ENCODE measurements at regions not wholly inside any gene's neighbourhood (a gene's known extent, or its start where the extent isn't known, plus 50 kb on each side); places are given as distances from the start of the nearest gene placed in this dataset.

DNA sequence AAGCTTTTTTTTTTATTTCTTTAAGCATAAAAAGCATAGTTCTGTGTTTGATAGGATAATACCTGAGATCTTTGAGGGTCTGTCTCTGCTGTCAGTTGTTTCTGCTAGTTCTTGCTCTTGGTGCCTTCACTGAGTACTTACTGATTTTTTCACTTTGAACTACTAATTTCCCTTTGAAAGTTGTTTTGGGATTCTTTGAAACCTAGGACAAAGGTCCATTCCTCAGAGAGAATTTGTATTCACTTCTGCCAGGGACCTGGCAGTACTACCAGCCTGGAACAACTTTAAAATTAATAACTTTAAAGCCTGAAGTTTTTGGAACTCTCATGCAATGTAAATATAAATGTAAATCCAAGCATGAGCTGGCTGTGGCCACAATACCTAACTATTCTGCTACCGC, 190.1 kb downstream of the TM2D1 start:
- TF ChIP-seq SMAD1 (CRISPR knock-in tag; IDR thresholded peaks at IDR 0.05; ENCODE audit: borderline replicate concordance, low read depth) (no peak), JUN (CRISPR knock-in tag; IDR thresholded peaks at IDR 0.05) (no peak), ZNF468 (CRISPR knock-in tag; IDR thresholded peaks at IDR 0.05) (no peak), KLF16 (CRISPR knock-in tag; IDR thresholded peaks at IDR 0.05) (no peak)
- TF ChIP-seq, protein P1, sequence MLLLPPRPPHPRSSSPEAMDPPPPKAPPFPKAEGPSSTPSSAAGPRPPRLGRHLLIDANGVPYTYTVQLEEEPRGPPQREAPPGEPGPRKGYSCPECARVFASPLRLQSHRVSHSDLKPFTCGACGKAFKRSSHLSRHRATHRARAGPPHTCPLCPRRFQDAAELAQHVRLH (CRISPR knock-in tag; IDR thresholded peaks at IDR 0.05; ENCODE audit: borderline replicate concordance, low read depth) = no peak

Data from HepG2 (cell line).